ENCODE measurements at regions not wholly inside any gene's neighbourhood (a gene's known extent, or its start where the extent isn't known, plus 50 kb on each side); places are given as distances from the start of the nearest gene placed in this dataset.
"Not testable (repeated sequence)": the region's sequence is repeated elsewhere in the genome, so short reads cannot be mapped to it uniquely, and the experiment has no call there.

- no peak for DNase-seq
Observed at GRCh38 chr7:148472406-148472805, 118.2 kb upstream of the C7orf33 start.

DNA sequence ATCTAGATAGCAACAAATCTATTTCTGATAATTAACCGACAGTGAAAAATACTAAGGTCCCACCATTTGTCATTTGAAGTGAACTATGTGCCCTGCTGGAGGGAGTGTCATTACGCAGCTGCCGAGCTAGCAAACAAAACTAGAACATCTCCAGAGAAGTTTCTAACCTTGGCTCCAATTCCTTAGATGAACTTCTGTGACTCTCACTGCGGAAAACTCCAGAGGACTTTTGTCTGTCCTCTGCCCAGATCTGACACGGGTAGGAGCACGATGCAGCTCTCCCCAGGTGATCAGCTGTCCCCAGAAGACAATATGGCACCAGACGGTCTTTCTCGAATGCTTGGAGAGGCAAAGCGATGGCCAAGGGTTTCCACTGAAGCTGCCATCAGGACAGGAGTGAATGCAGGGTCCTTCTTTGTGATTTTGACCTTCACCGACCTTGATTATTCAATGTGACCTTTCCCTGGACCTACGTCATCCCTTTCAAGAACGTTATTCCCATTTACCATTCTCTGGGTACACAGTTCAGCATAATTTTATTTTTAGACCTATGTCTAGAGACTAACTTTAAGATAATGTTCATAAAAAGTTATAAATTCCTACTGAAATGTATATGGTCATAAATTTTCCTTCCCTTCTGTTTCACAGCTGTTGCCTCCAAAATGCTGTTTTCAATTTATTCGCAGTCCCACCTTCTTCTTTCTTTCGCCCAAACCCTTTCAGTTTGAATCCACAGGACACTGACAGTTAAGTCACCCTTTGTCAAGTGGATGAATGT lies 116.7 kb upstream of the C7orf33 start:
- DNase-seq = no peak

GRCh38 chr7:148474481-148475025 lies 116.0 kb upstream of the C7orf33 start:
- no peak for DNase-seq

DNA sequence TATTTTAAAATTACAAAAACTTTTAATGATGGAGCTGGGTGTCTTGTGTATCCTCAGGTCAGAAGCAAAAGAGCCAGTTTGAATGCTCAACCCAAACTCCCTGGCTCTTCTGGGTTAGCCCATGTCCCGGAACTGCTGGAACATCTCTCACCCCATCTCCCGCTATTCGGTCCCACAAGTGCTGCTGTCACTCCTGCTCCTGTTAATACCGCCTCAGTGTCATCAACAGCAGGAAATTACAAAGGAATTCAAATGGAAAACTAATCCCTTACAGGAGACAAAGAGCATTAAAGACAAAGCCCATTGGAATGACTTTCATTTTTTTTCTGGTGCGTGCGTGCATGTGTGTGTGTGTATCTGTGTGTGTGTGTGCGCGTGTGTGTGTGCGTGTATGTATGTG lies 112.0 kb upstream of the C7orf33 start:
- no peak for DNase-seq

- DNase-seq = no peak
Observed at GRCh38 chr7:148480479-148481146, 110.0 kb upstream of the C7orf33 start.

GRCh38 chr7:148481147-148481526 lies 109.4 kb upstream of the C7orf33 start:
- DNase-seq = no peak

GRCh38 chr7:148481971-148482626 lies 108.5 kb upstream of the C7orf33 start:
- DNase-seq = no peak

GRCh38 chr7:148483515-148484308 lies 106.9 kb upstream of the C7orf33 start:
- no peak for DNase-seq

DNA sequence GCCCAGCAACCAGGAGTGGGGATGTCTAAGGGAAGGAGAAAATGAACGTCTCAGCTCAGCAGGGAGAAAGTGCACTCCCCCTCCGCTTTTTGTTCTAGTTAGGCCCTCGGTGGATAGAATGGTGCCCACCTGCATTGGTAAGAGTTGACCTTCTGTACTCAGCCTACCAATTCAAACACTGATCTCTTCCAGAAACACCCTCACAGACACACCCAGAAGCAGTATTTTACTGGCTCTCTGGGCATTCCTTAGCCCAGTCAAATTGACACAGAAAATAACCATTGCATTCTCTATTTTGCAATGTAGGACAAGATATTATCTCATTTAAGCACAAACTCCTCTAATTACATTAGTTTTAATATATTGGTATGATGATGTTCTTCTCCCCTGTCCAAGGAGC lies 106.1 kb upstream of the C7orf33 start:
- DNase-seq = no peak

- DNase-seq = no peak
Observed at GRCh38 chr7:148485618-148486017, 104.9 kb upstream of the C7orf33 start.

GRCh38 chr7:148486937-148487336 lies 103.6 kb upstream of the C7orf33 start:
- DNase-seq = no peak

DNA sequence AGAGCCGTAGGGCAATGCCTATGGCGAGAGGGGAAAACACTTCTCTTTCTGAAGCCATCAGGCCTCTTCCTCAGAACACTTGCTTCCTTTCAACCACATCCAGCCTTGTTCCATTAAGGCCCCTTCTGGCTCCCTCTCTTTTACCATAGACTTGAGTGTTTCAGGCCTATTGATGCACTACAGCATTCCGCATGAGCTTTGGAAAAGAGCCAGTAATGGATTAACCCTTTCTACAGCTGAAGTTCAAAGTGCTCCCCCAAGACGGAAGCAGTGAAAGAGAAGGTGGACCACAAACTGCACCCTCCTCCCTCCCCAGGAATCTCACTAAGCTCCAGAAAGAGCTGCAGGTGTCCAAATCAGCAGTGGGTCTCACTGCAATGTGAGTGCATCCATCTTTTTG lies 102.7 kb upstream of the C7orf33 start:
- DNase-seq = no peak

- DNase-seq = no peak
Observed at GRCh38 chr7:148489678-148490077, 100.9 kb upstream of the C7orf33 start.

DNA sequence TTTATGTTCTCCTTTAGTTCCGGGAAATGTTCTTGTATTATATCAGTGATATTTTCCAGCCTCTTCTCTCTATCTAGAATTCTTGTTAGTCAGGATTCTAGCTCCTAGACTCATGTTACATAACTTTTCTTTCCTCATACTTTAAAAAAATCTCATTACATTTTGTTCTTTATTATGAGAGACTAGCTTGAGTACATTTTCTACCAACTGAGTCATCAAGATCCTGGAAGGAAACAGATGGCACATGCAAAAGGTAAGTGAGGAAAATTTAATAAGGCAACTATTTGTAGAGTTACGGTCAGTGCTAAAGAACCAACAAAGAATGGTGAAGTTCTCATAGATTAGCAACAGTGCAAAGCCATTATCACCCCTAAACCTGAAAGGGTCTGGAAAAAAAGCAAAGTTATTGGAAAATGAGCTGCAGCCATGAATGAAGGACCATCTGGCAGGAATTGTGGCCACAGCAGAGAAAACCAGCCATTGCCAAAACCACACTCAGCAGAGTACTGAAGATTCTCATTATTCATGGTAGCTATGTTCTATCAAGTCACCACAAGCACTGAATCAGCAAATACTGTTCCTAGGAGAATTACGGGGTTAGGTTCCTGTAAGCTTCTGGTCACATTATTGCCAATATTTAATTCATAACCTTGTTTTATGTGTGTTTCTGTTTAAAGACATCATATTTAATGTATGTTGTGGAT lies 98.3 kb upstream of the C7orf33 start:
- DNase-seq = no peak

GRCh38 chr7:148495605-148496004 lies 95.0 kb upstream of the C7orf33 start:
- DNase-seq = no peak

DNA sequence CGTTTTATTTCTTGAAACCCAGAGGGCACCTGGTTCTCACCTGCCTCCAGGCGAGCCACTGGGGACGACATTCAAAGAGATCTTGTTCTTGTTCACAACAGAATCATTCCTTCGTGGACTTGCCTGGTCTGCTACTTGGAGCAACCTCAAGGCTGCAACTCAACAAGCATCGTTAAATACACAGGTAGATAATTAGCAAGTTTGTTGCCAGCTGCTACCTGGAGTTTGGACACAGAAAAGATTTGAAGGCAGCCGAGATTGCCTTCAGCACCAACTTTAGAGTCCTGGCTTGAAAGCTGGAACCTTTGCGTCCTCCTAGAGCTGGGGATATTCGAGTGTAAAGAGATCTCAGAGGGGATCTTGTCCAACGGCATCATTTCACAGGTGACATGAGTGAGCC lies 89.6 kb upstream of the C7orf33 start:
- no peak for DNase-seq

DNA sequence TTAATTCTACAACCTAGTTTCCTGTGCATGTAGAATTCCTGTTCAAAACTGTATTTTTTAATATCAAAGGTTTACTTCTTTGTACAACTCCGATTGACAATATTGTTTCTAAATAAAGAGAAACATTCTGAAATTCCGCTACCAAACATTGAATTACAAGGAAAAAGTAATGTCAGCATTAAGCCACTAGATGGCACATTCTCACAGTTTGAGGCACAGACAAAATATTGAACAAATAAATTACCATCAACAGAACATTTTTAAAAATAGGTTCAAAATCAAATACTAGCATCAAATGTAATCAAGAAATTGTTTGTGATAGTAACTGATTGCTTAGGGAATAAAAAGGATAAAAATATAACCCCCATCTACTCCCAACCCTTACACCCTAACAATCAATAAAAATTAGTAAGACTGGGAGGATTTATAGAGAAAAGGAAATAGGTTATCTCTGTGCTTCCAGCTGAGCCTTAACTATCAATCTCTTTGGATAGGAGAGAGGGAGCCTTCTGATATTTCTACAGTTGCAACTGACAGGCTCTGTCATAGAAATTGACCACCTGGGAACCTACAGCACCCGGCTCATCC lies 86.6 kb upstream of the C7orf33 start:
- peak; percentile 37 for DNase-seq

DNA sequence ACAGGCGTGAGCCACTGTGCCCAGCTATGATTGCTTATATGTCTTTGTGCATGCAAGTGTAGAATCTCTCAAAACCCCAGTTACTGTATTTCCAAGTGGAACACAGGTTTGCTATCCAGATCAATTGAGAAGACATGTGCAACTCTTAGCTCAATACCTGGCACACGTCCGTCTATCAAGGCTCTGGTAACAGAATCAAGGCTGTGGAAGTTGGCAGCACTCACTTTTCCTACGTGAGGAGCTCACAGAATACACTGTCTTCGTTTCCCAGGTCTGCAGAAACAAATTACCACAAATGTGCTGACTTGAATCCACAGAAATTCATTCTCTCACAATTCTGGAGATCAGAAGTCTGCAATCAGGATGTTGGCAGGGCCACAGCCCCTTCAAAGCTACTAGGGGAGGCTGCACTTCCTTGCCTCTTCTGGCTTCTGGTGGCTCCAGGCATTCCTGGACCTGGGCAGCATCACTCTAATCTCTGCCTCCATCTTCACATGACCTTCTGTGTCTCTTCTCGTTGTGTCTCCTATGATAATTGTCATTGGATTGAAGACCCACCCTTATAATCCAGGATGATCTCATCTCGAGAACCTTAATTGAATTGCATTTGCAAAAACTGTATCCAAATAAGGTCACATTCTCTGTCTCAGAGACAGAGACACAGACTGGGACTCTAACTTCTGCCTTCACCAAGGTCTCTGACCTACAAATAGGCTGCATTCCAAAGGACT lies 84.8 kb upstream of the C7orf33 start:
- no peak for DNase-seq

DNA sequence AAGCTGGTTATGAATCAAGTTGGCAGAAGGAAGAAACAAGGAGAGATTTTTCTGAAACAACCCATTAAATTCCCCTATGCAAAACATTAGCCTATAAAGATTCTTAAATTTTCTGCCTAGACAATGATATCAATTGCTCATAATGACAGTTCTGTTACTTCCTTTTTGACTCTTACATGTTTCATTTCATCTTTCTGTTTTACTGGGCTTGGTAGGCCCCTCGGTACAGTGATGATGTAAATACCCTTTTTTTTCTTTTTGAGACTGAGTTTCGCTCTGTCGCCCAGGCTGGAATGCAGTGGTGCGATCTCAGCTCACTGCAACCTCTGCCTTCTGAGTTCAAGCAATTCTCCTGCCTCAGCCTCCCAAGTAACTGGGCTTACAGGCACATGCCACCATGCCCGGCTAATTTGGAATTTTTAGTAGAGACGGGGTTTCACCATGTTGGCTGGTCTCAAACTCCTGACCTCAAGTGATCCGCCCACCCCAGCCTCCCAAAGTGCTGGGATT lies 83.4 kb upstream of the C7orf33 start:
- not testable (repeated sequence) for DNase-seq

DNA sequence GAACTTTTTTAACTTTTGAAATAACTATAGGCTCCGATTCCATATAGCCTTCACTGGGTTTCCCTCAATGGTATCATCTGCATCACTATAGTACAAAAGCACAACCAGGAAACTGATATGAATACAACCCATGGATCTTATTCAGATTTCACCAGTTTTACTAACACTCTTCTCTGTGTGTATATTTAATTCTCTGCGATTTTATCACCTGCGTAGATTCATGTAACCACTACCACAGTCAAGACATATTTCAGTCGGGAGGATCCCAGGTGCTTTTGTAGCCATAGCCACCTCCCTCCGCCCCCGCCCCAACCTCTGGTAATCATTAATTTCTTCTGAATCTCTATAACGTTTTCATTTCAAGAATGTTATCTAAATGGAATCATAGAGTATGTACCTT lies 82.8 kb upstream of the C7orf33 start:
- DNase-seq = no peak

DNA sequence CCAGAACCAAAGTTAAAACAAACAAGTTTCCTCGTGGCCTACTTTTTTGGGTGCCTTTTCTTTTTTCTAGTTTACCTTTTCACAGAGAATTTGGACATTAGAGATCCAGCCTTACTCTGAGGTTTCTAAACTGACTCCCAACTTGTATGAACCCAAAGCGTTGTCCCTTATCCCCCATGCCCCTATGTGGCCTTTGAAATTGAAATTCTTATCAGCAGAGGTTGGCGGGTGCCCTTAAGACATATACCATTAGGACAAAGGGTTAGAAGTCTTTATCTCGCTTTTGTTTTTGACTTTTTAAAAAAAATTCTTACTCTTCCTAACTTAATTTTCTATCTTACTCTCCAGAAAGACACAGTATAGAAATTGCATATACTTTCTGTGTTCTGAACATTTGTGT lies 76.3 kb upstream of the C7orf33 start:
- no peak for DNase-seq

Data from OCI-M1 (cell line).